ENCODE measurements at regions not wholly inside any gene's neighbourhood (a gene's known extent, or its start where the extent isn't known, plus 50 kb on each side); places are given as distances from the start of the nearest gene placed in this dataset.

DNA sequence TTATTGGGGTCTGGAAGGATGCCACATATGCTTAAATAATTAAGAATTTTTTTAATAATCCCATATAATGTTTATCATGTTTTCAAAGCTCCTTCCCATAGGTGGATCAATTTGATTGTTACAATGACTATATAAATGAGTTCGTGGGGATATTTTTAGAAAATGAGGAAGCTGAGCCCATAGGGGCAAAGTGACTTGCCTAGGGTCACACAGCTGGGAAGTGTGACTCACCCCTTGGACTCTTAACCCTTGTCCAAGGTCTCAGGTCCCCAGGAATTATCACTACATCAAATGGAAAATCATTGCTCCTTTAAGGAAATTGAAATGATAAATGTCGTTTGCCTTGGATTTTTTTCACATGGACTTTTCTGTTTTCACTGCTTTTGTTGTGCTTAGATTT is 161.2 kb upstream of the RGMA start:
- no peak for TF ChIP-seq POLR2A (IDR thresholded peaks at IDR 0.05)
- no peak for TF ChIP-seq CTCF (IDR thresholded peaks at IDR 0.05)
